ENCODE measurements at regions not wholly inside any gene's neighbourhood (a gene's known extent, or its start where the extent isn't known, plus 50 kb on each side); places are given as distances from the start of the nearest gene placed in this dataset.

GRCh38 chr2:156157670-156158069 lies 174.9 kb downstream of the NR4A2 start:
- Histone ChIP-seq H3K27me3 (no peaks in the 10 kb centered on the region), H3K4me1 (no peaks in the 10 kb centered on the region), H3K27ac (no peak overlapping the region), H3K36me3 (no peaks in the 10 kb centered on the region), H3K9me3 (no peaks in the 10 kb centered on the region), H3K4me3 (no peak overlapping the region)
- no peak for DNase-seq
- no peak for TF ChIP-seq CTCF (IDR thresholded peaks at IDR 0.05)
- intact Hi-C loops (cut with DNase I), result no loop called here
- 29 to 40% methylated on average over 1 of the region's 1 CpG for WGBS, 2 donors

GRCh38 chr2:156156580-156156979 lies 175.9 kb downstream of the NR4A2 start:
- DNase-seq, result no peak
- whole genome bisulfite sequencing, 2 donors, result 14 to 72% methylated on average over 2 of the region's 2 CpGs
- TF ChIP-seq EP300 (IDR thresholded peaks at IDR 0.05) (no peak), CTCF (IDR thresholded peaks at IDR 0.05) (no peak), POLR2AphosphoS5 (IDR thresholded peaks at IDR 0.05) (no peak), POLR2A (IDR thresholded peaks at IDR 0.05) (no peak)
- Histone ChIP-seq H3K4me3 (no peak overlapping the region), H3K36me3 (no peaks in the 10 kb centered on the region), H3K4me1 (no peaks in the 10 kb centered on the region), H3K9me3 (no peaks in the 10 kb centered on the region), H3K27me3 (no peaks in the 10 kb centered on the region), H3K27ac (no peak overlapping the region)
- intact Hi-C loops (cut with DNase I), result no loop called here

- no peaks in the 10 kb centered on the region for H3K27me3 ChIP-seq
- TF ChIP-seq EP300 (IDR thresholded peaks at IDR 0.05) (no peak), POLR2AphosphoS5 (IDR thresholded peaks at IDR 0.05) (no peak), POLR2A (IDR thresholded peaks at IDR 0.05) (no peak), CTCF (IDR thresholded peaks at IDR 0.05) (no peak)
- H3K27ac ChIP-seq, result no peak overlapping the region
- no peak overlapping the region for H3K4me3 ChIP-seq
- no peaks in the 10 kb centered on the region for H3K4me1 ChIP-seq
- intact Hi-C loops (cut with DNase I), result no loop called here
- H3K36me3 ChIP-seq, result no peaks in the 10 kb centered on the region
- no peaks in the 10 kb centered on the region for H3K9me3 ChIP-seq
- no peak for DNase-seq
- WGBS, 2 donors, result 87 to 91% methylated on average over 3 of the region's 3 CpGs
Observed at GRCh38 chr2:156155319-156155718, 177.2 kb downstream of the NR4A2 start.

GRCh38 chr2:156151351-156151750 lies 181.2 kb downstream of the NR4A2 start:
- H3K27ac ChIP-seq, result no peak overlapping the region
- no peaks in the 10 kb centered on the region for H3K9me3 ChIP-seq
- no peak for DNase-seq
- no peaks in the 10 kb centered on the region for H3K36me3 ChIP-seq
- intact Hi-C loops (cut with DNase I), result no loop called here
- H3K4me1 ChIP-seq, result no peaks in the 10 kb centered on the region
- no peak overlapping the region for H3K4me3 ChIP-seq
- TF ChIP-seq POLR2AphosphoS5 (IDR thresholded peaks at IDR 0.05) (no peak), CTCF (IDR thresholded peaks at IDR 0.05) (no peak), EP300 (IDR thresholded peaks at IDR 0.05) (no peak), POLR2A (IDR thresholded peaks at IDR 0.05) (no peak)
- WGBS, 2 donors, result 98% methylated on average over 1 of the region's 1 CpG
- no peaks in the 10 kb centered on the region for H3K27me3 ChIP-seq

- no peak for TF ChIP-seq CTCF (IDR thresholded peaks at IDR 0.05)
- no peak for TF ChIP-seq EP300 (IDR thresholded peaks at IDR 0.05)
- no peak for TF ChIP-seq POLR2AphosphoS5 (IDR thresholded peaks at IDR 0.05)
- no peak for TF ChIP-seq POLR2A (IDR thresholded peaks at IDR 0.05)
- no peaks in the 10 kb centered on the region for H3K27me3 ChIP-seq
- no peaks in the 10 kb centered on the region for H3K4me1 ChIP-seq
- H3K9me3 ChIP-seq, result no peaks in the 10 kb centered on the region
- H3K36me3 ChIP-seq, result no peaks in the 10 kb centered on the region
- intact Hi-C loops (cut with DNase I), result no loop called here
- H3K4me3 ChIP-seq, result no peak overlapping the region
- H3K27ac ChIP-seq, result no peak overlapping the region
- DNase-seq, result no peak
- 63 to 67% methylated on average over 4 of the region's 4 CpGs for WGBS, 2 donors
Observed at GRCh38 chr2:156147594-156148330, 184.8 kb downstream of the NR4A2 start.

Data from sigmoid colon (tissue), 6 donors.